Subcutaneous abdominal adipose tissue (tissue), 5 donors: ENCODE measurements at regions not wholly inside any gene's neighbourhood (a gene's known extent, or its start where the extent isn't known, plus 50 kb on each side); places are given as distances from the start of the nearest gene placed in this dataset.

Experiments used
- H3K27ac ChIP-seq: one replicate; pipeline ENCODE4 v1.7.0; 2013; ENCODE audit warnings: low read depth, mild to moderate bottlenecking, inconsistent platforms, low read length, moderate library complexity
- H3K27me3 ChIP-seq, 5 donors: one replicate each; pipeline ENCODE4 v1.7.0; 2013; ENCODE audit warnings: low read length in 5 of 5, inconsistent platforms in 1 of 5; ENCODE audit not compliant: control insufficient read depth in 5 of 5, insufficient read depth in 4 of 5
- H3K36me3 ChIP-seq, 5 donors: one replicate each; pipeline ENCODE4 v1.7.0; 2013; ENCODE audit warnings: low read length in 5 of 5; ENCODE audit not compliant: control insufficient read depth in 5 of 5, insufficient read depth in 5 of 5
- H3K4me1 ChIP-seq, 5 donors: one replicate each; pipeline ENCODE4 v1.7.0; 2013; ENCODE audit warnings: low read length in 5 of 5, mild to moderate bottlenecking in 3 of 5, moderate library complexity in 1 of 5; ENCODE audit not compliant: control insufficient read depth in 5 of 5, insufficient read depth in 5 of 5
- H3K4me3 ChIP-seq, 5 donors: one replicate each; pipeline ENCODE4 v1.7.0; 2013; ENCODE audit warnings: low read length in 5 of 5, low read depth in 1 of 5
- H3K9ac ChIP-seq, 5 donors: one replicate each; pipeline ENCODE4 v1.7.0; 2013; ENCODE audit warnings: low read length in 5 of 5, mild to moderate bottlenecking in 4 of 5, moderate library complexity in 3 of 5
- H3K9me3 ChIP-seq, 5 donors: one replicate each; pipeline ENCODE4 v1.7.0; 2013; ENCODE audit warnings: low read length in 5 of 5; ENCODE audit not compliant: control insufficient read depth in 5 of 5
- donor health status: healthy.
- donor health status: healthy.
- donor health status: healthy.
- donor health status: healthy.
- donor health status: healthy.

DNA sequence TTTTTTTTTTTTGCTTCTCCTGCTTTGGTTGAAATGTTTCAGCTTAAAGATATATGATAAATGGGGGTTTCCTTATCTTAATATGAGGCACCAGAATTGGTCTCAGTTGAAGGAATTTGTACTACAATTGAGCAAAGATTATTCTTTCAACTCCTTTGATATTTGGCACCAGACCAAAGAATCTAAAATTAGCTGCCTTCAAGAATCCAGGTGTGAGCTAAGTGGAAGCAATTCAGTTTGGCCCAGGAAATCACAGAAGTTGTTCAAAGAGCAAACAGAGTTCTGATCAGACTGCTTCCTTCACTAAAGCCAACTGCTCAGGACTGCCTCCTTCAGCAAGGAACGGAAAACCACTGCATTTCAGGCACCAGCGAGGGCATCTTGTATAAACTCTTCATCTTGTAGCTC lies 68.3 kb upstream of the BCAR3 start:
- H3K9me3 ChIP-seq, result peaks cover 0 to 5% (median 3%) of the 10 kb centered on the region in 5 donors
- H3K4me3 ChIP-seq, result no peak overlapping the region
- no peak overlapping the region for H3K9ac ChIP-seq
- no peak overlapping the region for H3K27ac ChIP-seq
- H3K27me3 ChIP-seq, result no peaks in the 10 kb centered on the region
- no peaks in the 10 kb centered on the region for H3K36me3 ChIP-seq
- peaks cover 1 to 43% (median 38%) of the 10 kb centered on the region in 5 donors for H3K4me1 ChIP-seq

DNA sequence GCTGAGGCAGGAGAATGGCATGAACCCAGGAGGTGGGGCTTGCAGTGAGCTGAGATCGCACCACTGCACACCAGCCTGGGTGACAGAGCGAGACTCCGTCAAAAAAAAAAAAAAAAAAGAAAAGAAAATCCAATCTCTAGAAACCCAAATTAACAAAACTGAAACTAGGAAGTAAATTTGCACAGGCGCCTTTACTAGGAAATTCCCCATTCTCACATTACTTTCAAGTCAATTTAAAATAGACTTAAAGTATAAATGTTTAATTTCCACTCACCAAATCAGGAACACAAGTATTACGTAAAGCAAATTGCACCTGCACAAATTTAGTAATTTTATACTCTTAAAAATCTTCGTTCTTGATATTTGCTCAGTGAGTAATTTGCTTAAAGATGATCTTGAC lies 67.8 kb upstream of the BCAR3 start:
- Histone ChIP-seq H3K9ac (no peak overlapping the region), H3K36me3 (no peaks in the 10 kb centered on the region), H3K27ac (no peak overlapping the region), H3K27me3 (no peaks in the 10 kb centered on the region), H3K4me3 (no peak overlapping the region), H3K9me3 (peaks cover 0 to 5% (median 3%) of the 10 kb centered on the region in 5 donors), H3K4me1 (peaks cover 1 to 43% (median 38%) of the 10 kb centered on the region in 5 donors)

- H3K9me3 ChIP-seq, result peaks cover 0 to 5% (median 3%) of the 10 kb centered on the region in 5 donors
These were observed 64.6 kb upstream of the BCAR3 start for GRCh38 chr1:93746021-93746812.

DNA sequence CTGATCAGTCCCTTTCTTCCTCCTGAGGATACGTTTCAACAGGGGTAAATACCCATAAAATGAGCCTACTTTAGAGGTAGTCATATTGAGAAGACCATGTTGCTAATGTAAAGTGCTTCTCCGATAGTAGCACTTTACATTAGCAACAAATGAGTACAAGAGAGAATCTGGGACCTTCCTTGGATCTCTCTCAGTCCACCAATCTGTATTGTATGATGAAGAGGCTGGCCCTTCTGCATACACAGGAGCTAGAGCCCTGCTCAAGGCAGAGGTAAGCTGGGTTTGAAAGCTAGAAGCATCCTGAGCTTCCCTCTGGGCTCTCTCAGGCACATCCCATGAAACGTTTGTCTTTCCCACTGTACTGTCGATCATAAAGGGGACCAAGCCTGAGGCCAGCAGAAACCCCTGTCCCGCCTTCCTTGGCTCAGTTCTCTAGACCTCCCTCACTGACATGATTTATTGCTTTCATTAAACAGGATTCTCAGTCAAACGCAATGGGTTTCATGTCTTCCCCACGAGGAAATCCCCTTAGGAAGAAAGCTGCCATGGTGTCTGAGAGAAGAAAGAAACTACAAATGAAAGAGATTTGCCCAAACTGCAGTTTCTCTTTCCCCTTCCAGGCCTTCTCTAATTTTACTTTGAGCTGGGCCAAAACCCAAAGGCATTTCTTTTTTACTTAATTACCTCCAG lies 62.8 kb upstream of the BCAR3 start:
- Histone ChIP-seq H3K9ac (no peak overlapping the region), H3K27ac (no peak overlapping the region), H3K36me3 (no peaks in the 10 kb centered on the region), H3K9me3 (peaks cover 0 to 5% (median 3%) of the 10 kb centered on the region in 5 donors), H3K4me1 (peaks cover 5 to 28% (median 23%) of the 10 kb centered on the region in 5 donors), H3K4me3 (no peak overlapping the region), H3K27me3 (no peaks in the 10 kb centered on the region)

More at GRCh38 chr1:93746021-93746812, 64.6 kb upstream of the BCAR3 start:
- no peaks in the 10 kb centered on the region for H3K27me3 ChIP-seq
- peaks cover 1 to 23% (median 21%) of the 10 kb centered on the region in 5 donors for H3K4me1 ChIP-seq
- no peak overlapping the region for H3K9ac ChIP-seq
- no peak overlapping the region for H3K4me3 ChIP-seq
- H3K27ac ChIP-seq, result no peak overlapping the region
- H3K36me3 ChIP-seq, result no peaks in the 10 kb centered on the region

DNA sequence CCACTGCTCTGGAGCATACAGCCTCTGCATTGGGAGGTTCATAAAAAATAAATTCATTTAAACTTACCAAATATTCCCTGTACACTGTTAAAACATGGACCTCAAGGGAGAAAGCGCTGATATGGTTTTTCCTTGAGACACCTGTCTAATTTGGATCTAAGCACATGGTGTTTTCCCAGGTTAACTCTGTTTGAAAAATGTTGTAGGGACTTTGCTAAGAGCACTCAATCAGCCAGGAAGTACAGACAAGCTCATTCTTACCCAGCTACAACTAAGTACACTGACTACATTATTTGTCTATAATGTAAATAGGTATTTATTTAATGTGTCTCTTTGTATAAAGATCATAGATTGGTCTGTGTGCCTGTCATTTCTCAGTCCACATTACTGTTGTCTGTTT lies 61.8 kb upstream of the BCAR3 start:
- H3K4me1 ChIP-seq, result peaks cover 5 to 36% (median 27%) of the 10 kb centered on the region in 5 donors
- no peak overlapping the region for H3K4me3 ChIP-seq
- no peaks in the 10 kb centered on the region for H3K27me3 ChIP-seq
- H3K36me3 ChIP-seq, result no peaks in the 10 kb centered on the region
- H3K9ac ChIP-seq, result no peak overlapping the region
- H3K9me3 ChIP-seq, result peaks cover 0 to 5% (median 3%) of the 10 kb centered on the region in 5 donors
- no peak overlapping the region for H3K27ac ChIP-seq

GRCh38 chr1:93740601-93741031 lies 59.0 kb upstream of the BCAR3 start:
- Histone ChIP-seq H3K27me3 (no peaks in the 10 kb centered on the region), H3K9me3 (peaks cover 0 to 3% (median 0%) of the 10 kb centered on the region in 5 donors), H3K9ac (peak overlapping the region in 2 of 5 donors; percentile 2 to 27), H3K36me3 (no peaks in the 10 kb centered on the region), H3K27ac (peak overlapping the region; percentile 52), H3K4me1 (peaks cover 5 to 34% (median 28%) of the 10 kb centered on the region in 5 donors), H3K4me3 (no peak overlapping the region)

DNA sequence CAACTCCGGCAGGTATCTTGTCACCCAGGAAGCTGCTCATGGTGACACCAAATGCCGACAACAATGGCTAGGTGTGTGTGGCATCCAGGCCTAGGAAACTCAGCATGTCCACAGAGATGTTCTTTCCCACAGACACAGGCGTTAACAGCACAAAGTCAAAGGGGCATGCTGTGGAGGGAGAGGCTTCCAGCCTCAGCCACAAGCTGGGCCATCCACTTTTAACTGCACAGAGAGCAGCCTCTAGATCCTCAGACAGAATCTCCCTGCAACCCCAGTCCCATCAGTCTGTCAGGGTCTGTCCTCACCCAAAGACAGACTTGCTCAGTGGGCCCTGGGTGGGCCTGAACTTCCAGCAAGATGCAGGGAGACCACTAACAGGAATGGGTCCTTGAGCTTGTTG lies 58.5 kb upstream of the BCAR3 start:
- Histone ChIP-seq H3K4me1 (peaks cover 5 to 34% (median 27%) of the 10 kb centered on the region in 5 donors), H3K9me3 (peaks cover 0 to 3% (median 0%) of the 10 kb centered on the region in 5 donors), H3K27me3 (no peaks in the 10 kb centered on the region), H3K4me3 (no peak overlapping the region), H3K9ac (no peak overlapping the region), H3K27ac (peak overlapping the region; percentile 52), H3K36me3 (no peaks in the 10 kb centered on the region)

DNA sequence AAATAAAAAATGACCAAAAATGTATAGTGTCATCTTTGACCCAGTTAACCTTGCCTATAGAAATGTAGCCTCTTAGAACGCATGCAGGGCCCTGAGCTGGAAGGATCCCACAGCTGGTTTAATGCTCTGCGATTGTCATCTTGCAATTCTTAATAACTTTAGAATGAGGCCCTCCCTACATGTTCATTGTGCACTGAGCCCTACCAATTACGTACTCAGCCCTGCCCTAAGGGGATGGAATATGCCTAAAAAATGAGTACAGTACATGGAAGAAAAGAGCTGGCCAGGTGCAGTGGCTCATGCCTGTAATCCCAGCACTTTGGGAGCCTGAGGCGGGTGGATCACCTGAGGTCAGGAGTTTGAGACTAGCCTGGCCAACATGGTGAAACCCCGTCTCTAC lies 57.8 kb upstream of the BCAR3 start:
- Histone ChIP-seq H3K9ac (no peak overlapping the region), H3K27ac (no peak overlapping the region), H3K36me3 (no peaks in the 10 kb centered on the region), H3K4me3 (no peak overlapping the region), H3K27me3 (no peaks in the 10 kb centered on the region), H3K4me1 (peaks cover 4 to 34% (median 29%) of the 10 kb centered on the region in 5 donors), H3K9me3 (peaks cover 0 to 3% (median 0%) of the 10 kb centered on the region in 5 donors)

- Histone ChIP-seq H3K9ac (no peak overlapping the region), H3K4me3 (no peak overlapping the region), H3K36me3 (no peaks in the 10 kb centered on the region), H3K27me3 (no peaks in the 10 kb centered on the region), H3K4me1 (peaks cover 4 to 39% (median 35%) of the 10 kb centered on the region in 5 donors), H3K9me3 (peaks cover 0 to 3% (median 0%) of the 10 kb centered on the region in 5 donors), H3K27ac (no peak overlapping the region)
These were observed 57.3 kb upstream of the BCAR3 start for GRCh38 chr1:93738926-93739325.

GRCh38 chr1:93738075-93738622 lies 56.5 kb upstream of the BCAR3 start:
- Histone ChIP-seq H3K4me3 (no peak overlapping the region), H3K9ac (no peak overlapping the region), H3K36me3 (no peaks in the 10 kb centered on the region), H3K4me1 (peaks cover 5 to 45% (median 42%) of the 10 kb centered on the region in 5 donors), H3K9me3 (peaks cover 0 to 3% (median 0%) of the 10 kb centered on the region in 5 donors), H3K27me3 (no peaks in the 10 kb centered on the region), H3K27ac (no peak overlapping the region)
